ENCODE measurements at regions not wholly inside any gene's neighbourhood (a gene's known extent, or its start where the extent isn't known, plus 50 kb on each side); places are given as distances from the start of the nearest gene placed in this dataset.

GRCh38 chr5:61854531-61854930, 451.5 kb upstream of the KIF2A start:
- Mint-ChIP-seq H3K9me3 (peaks cover 14% of the 10 kb centered on the region), H3K4me3 (no peak overlapping the region), H3K36me3 (no peaks in the 10 kb centered on the region), H3K27me3 (no peaks in the 10 kb centered on the region), H3K27ac (no peak overlapping the region), H3K4me1 (no peaks in the 10 kb centered on the region)
- DNase-seq: no peak

GRCh38 chr5:61860978-61861377, 445.0 kb upstream of the KIF2A start:
- Mint-ChIP-seq H3K36me3 (no peaks in the 10 kb centered on the region), H3K4me1 (no peaks in the 10 kb centered on the region), H3K27ac (no peak overlapping the region), H3K27me3 (no peaks in the 10 kb centered on the region), H3K4me3 (no peak overlapping the region), H3K9me3 (peaks cover 6% of the 10 kb centered on the region)
- no peak for DNase-seq

- H3K27ac Mint-ChIP-seq: no peak overlapping the region
- peaks cover 2% of the 10 kb centered on the region for H3K4me1 Mint-ChIP-seq
These were observed 439.1 kb upstream of the KIF2A start for GRCh38 chr5:61866930-61867329.

GRCh38 chr5:61869333-61869732, 436.7 kb upstream of the KIF2A start:
- no peak for DNase-seq
- no peaks in the 10 kb centered on the region for H3K36me3 Mint-ChIP-seq
- no peak overlapping the region for H3K27ac Mint-ChIP-seq
- no peaks in the 10 kb centered on the region for H3K27me3 Mint-ChIP-seq
- peaks cover 2% of the 10 kb centered on the region for H3K4me1 Mint-ChIP-seq
- H3K9me3 Mint-ChIP-seq: peaks cover 17% of the 10 kb centered on the region
- H3K4me3 Mint-ChIP-seq: no peak overlapping the region

More at GRCh38 chr5:61866930-61867329, 439.1 kb upstream of the KIF2A start:
- DNase-seq: no peak
- Mint-ChIP-seq H3K4me3 (no peak overlapping the region), H3K9me3 (peaks cover 7% of the 10 kb centered on the region), H3K36me3 (no peaks in the 10 kb centered on the region), H3K27me3 (no peaks in the 10 kb centered on the region)

GRCh38 chr5:61878471-61878870, 427.5 kb upstream of the KIF2A start:
- no peaks in the 10 kb centered on the region for H3K4me1 Mint-ChIP-seq
- no peak overlapping the region for H3K27ac Mint-ChIP-seq
- no peak overlapping the region for H3K4me3 Mint-ChIP-seq
- H3K9me3 Mint-ChIP-seq: no peaks in the 10 kb centered on the region
- no peak for DNase-seq
- H3K36me3 Mint-ChIP-seq: no peaks in the 10 kb centered on the region
- no peaks in the 10 kb centered on the region for H3K27me3 Mint-ChIP-seq

GRCh38 chr5:61881821-61882487, 424.1 kb upstream of the KIF2A start:
- Mint-ChIP-seq H3K9me3 (no peaks in the 10 kb centered on the region), H3K27ac (no peak overlapping the region), H3K4me1 (no peaks in the 10 kb centered on the region), H3K36me3 (no peaks in the 10 kb centered on the region), H3K4me3 (no peak overlapping the region), H3K27me3 (peaks cover 9% of the 10 kb centered on the region)
- DNase-seq: no peak

GRCh38 chr5:61882901-61883500, 423.0 kb upstream of the KIF2A start:
- Mint-ChIP-seq H3K9me3 (no peaks in the 10 kb centered on the region), H3K4me3 (no peak overlapping the region), H3K4me1 (no peaks in the 10 kb centered on the region), H3K27ac (no peak overlapping the region), H3K27me3 (peaks cover 9% of the 10 kb centered on the region), H3K36me3 (no peaks in the 10 kb centered on the region)
- DNase-seq: no peak

GRCh38 chr5:61884252-61884855, 421.7 kb upstream of the KIF2A start:
- H3K9me3 Mint-ChIP-seq: peaks cover 2% of the 10 kb centered on the region
- no peak overlapping the region for H3K4me3 Mint-ChIP-seq
- H3K36me3 Mint-ChIP-seq: no peaks in the 10 kb centered on the region
- DNase-seq: no peak
- peaks cover 9% of the 10 kb centered on the region for H3K27me3 Mint-ChIP-seq
- H3K4me1 Mint-ChIP-seq: no peaks in the 10 kb centered on the region
- H3K27ac Mint-ChIP-seq: no peak overlapping the region

GRCh38 chr5:61886214-61886613, 419.8 kb upstream of the KIF2A start:
- no peak for DNase-seq
- H3K9me3 Mint-ChIP-seq: peaks cover 4% of the 10 kb centered on the region
- H3K4me1 Mint-ChIP-seq: no peaks in the 10 kb centered on the region
- H3K36me3 Mint-ChIP-seq: no peaks in the 10 kb centered on the region
- H3K27ac Mint-ChIP-seq: no peak overlapping the region
- no peak overlapping the region for H3K4me3 Mint-ChIP-seq
- peaks cover 9% of the 10 kb centered on the region for H3K27me3 Mint-ChIP-seq

GRCh38 chr5:61887271-61887670, 418.7 kb upstream of the KIF2A start:
- no peak overlapping the region for H3K4me3 Mint-ChIP-seq
- H3K4me1 Mint-ChIP-seq: no peaks in the 10 kb centered on the region
- peaks cover 9% of the 10 kb centered on the region for H3K27me3 Mint-ChIP-seq
- no peaks in the 10 kb centered on the region for H3K36me3 Mint-ChIP-seq
- no peak for DNase-seq
- peaks cover 4% of the 10 kb centered on the region for H3K9me3 Mint-ChIP-seq
- H3K27ac Mint-ChIP-seq: no peak overlapping the region

GRCh38 chr5:61894046-61894445, 412.0 kb upstream of the KIF2A start:
- no peak overlapping the region for H3K4me3 Mint-ChIP-seq
- H3K4me1 Mint-ChIP-seq: no peaks in the 10 kb centered on the region
- no peaks in the 10 kb centered on the region for H3K27me3 Mint-ChIP-seq
- no peaks in the 10 kb centered on the region for H3K36me3 Mint-ChIP-seq
- no peak for DNase-seq
- peaks cover 3% of the 10 kb centered on the region for H3K9me3 Mint-ChIP-seq
- H3K27ac Mint-ChIP-seq: no peak overlapping the region

GRCh38 chr5:61896811-61897210, 409.2 kb upstream of the KIF2A start:
- no peak for DNase-seq
- H3K4me1 Mint-ChIP-seq: no peaks in the 10 kb centered on the region
- H3K4me3 Mint-ChIP-seq: no peak overlapping the region
- H3K36me3 Mint-ChIP-seq: no peaks in the 10 kb centered on the region
- H3K9me3 Mint-ChIP-seq: peaks cover 1% of the 10 kb centered on the region
- no peaks in the 10 kb centered on the region for H3K27me3 Mint-ChIP-seq
- H3K27ac Mint-ChIP-seq: no peak overlapping the region

- H3K27me3 Mint-ChIP-seq: no peaks in the 10 kb centered on the region
- no peaks in the 10 kb centered on the region for H3K36me3 Mint-ChIP-seq
- H3K4me3 Mint-ChIP-seq: no peak overlapping the region
- no peaks in the 10 kb centered on the region for H3K4me1 Mint-ChIP-seq
- no peak overlapping the region for H3K27ac Mint-ChIP-seq
- peaks cover 1% of the 10 kb centered on the region for H3K9me3 Mint-ChIP-seq
- no peak for DNase-seq
These were observed 408.8 kb upstream of the KIF2A start for GRCh38 chr5:61897251-61897650.

GRCh38 chr5:61901997-61902396, 404.0 kb upstream of the KIF2A start:
- Mint-ChIP-seq H3K27me3 (no peaks in the 10 kb centered on the region), H3K4me3 (no peak overlapping the region), H3K9me3 (no peaks in the 10 kb centered on the region), H3K4me1 (no peaks in the 10 kb centered on the region), H3K27ac (no peak overlapping the region), H3K36me3 (no peaks in the 10 kb centered on the region)
- DNase-seq: no peak

- no peaks in the 10 kb centered on the region for H3K36me3 Mint-ChIP-seq
- no peaks in the 10 kb centered on the region for H3K27me3 Mint-ChIP-seq
- DNase-seq: no peak
- H3K4me3 Mint-ChIP-seq: no peak overlapping the region
- no peaks in the 10 kb centered on the region for H3K9me3 Mint-ChIP-seq
- no peaks in the 10 kb centered on the region for H3K4me1 Mint-ChIP-seq
- H3K27ac Mint-ChIP-seq: no peak overlapping the region
These were observed 401.3 kb upstream of the KIF2A start for GRCh38 chr5:61904730-61905129.

GRCh38 chr5:61905613-61906012, 400.4 kb upstream of the KIF2A start:
- no peak for DNase-seq
- Mint-ChIP-seq H3K36me3 (no peaks in the 10 kb centered on the region), H3K27me3 (no peaks in the 10 kb centered on the region), H3K27ac (no peak overlapping the region), H3K9me3 (no peaks in the 10 kb centered on the region), H3K4me3 (no peak overlapping the region), H3K4me1 (no peaks in the 10 kb centered on the region)
